ENCODE measurements at regions not wholly inside any gene's neighbourhood (a gene's known extent, or its start where the extent isn't known, plus 50 kb on each side); places are given as distances from the start of the nearest gene placed in this dataset.

- DNase-seq (ENCODE audit: low read depth) = no peak
Observed at GRCh38 chr1:29485096-29485925, 249.0 kb downstream of the PTPRU start.

GRCh38 chr1:29482991-29483390 is 246.7 kb downstream of the PTPRU start:
- DNase-seq (ENCODE audit: low read depth) = no peak

GRCh38 chr1:29482064-29482463 is 245.7 kb downstream of the PTPRU start:
- no peak for DNase-seq (ENCODE audit: low read depth)

GRCh38 chr1:29481031-29481430 is 244.7 kb downstream of the PTPRU start:
- no peak for DNase-seq (ENCODE audit: low read depth)

GRCh38 chr1:29478879-29479278 is 242.6 kb downstream of the PTPRU start:
- DNase-seq (ENCODE audit: low read depth) = no peak

- no peak for DNase-seq (ENCODE audit: low read depth)
Observed at GRCh38 chr1:29478151-29478791, 241.9 kb downstream of the PTPRU start.

- no peak for DNase-seq (ENCODE audit: low read depth)
Observed at GRCh38 chr1:29475326-29475725, 239.0 kb downstream of the PTPRU start.

GRCh38 chr1:29474274-29475244 is 238.2 kb downstream of the PTPRU start:
- DNase-seq (ENCODE audit: low read depth) = no peak

- no peak for DNase-seq (ENCODE audit: low read depth)
Observed at GRCh38 chr1:29473161-29473855, 237.0 kb downstream of the PTPRU start.

GRCh38 chr1:29471487-29472313 is 235.4 kb downstream of the PTPRU start:
- no peak for DNase-seq (ENCODE audit: low read depth)

- DNase-seq (ENCODE audit: low read depth) = no peak
Observed at GRCh38 chr1:29470788-29471119, 234.4 kb downstream of the PTPRU start.

GRCh38 chr1:29470087-29470787 is 233.9 kb downstream of the PTPRU start:
- DNase-seq (ENCODE audit: low read depth) = no peak

GRCh38 chr1:29469457-29469856 is 233.1 kb downstream of the PTPRU start:
- DNase-seq (ENCODE audit: low read depth) = peak; percentile 7

- DNase-seq (ENCODE audit: low read depth) = no peak
Observed at GRCh38 chr1:29467989-29468900, 231.9 kb downstream of the PTPRU start.

GRCh38 chr1:29466258-29466657 is 229.9 kb downstream of the PTPRU start:
- no peak for DNase-seq (ENCODE audit: low read depth)

GRCh38 chr1:29465755-29466154 is 229.4 kb downstream of the PTPRU start:
- no peak for DNase-seq (ENCODE audit: low read depth)

- no peak for DNase-seq (ENCODE audit: low read depth)
Observed at GRCh38 chr1:29462096-29462495, 225.8 kb downstream of the PTPRU start.

GRCh38 chr1:29461115-29461739 is 224.9 kb downstream of the PTPRU start:
- no peak for DNase-seq (ENCODE audit: low read depth)

GRCh38 chr1:29460694-29461093 is 224.4 kb downstream of the PTPRU start:
- no peak for DNase-seq (ENCODE audit: low read depth)

Measured in fibroblast of gingiva (primary cell).